ACC112 (cell line): ENCODE measurements at regions not wholly inside any gene's neighbourhood (a gene's known extent, or its start where the extent isn't known, plus 50 kb on each side); places are given as distances from the start of the nearest gene placed in this dataset.

Experiments
- H2AFZ ChIP-seq: fragments of 200-600 bp; sonication (generic); one replicate; pipeline ENCODE4 v1.6.0; 2017; ENCODE audit warnings: antibody characterized with exemption, low read length; ENCODE audit not compliant: unreplicated experiment
- H3K27ac ChIP-seq: fragments of 200-600 bp; sonication (generic); 2 replicates; pipeline ENCODE4 v1.5.1; 2014; ENCODE audit warnings: low read depth, mild to moderate bottlenecking, antibody characterized with exemption, low read length, moderate library complexity
- H3K27me3 ChIP-seq: fragments of 200-600 bp; sonication (generic); 2 replicates; pipeline ENCODE4 v1.6.1; 2014; ENCODE audit warnings: mild to moderate bottlenecking, antibody characterized with exemption, low read length, moderate library complexity, mixed read lengths; ENCODE audit not compliant: insufficient read depth
- H3K36me3 ChIP-seq: fragments of 200-600 bp; sonication (generic); 2 replicates; pipeline ENCODE4 v1.6.1; 2016; ENCODE audit warnings: mild to moderate bottlenecking, antibody characterized with exemption, low read length, moderate library complexity, mixed read lengths; ENCODE audit not compliant: insufficient read depth
- H3K4me1 ChIP-seq: fragments of 200-600 bp; sonication (generic); one replicate; pipeline ENCODE4 v1.6.1; 2016; ENCODE audit warnings: low read length, mixed read lengths; ENCODE audit not compliant: insufficient read depth, unreplicated experiment, control insufficient read depth
- H3K4me3 ChIP-seq: fragments of 200-600 bp; sonication (generic); 2 replicates; pipeline ENCODE4 v1.5.1; 2014; ENCODE audit warnings: mild to moderate bottlenecking, low read depth, low read length
- H3K79me2 ChIP-seq: fragments of 200-600 bp; sonication (generic); one replicate; pipeline ENCODE4 v1.6.0; 2016; ENCODE audit warnings: low read length; ENCODE audit not compliant: control insufficient read depth, unreplicated experiment, insufficient read depth

DNA sequence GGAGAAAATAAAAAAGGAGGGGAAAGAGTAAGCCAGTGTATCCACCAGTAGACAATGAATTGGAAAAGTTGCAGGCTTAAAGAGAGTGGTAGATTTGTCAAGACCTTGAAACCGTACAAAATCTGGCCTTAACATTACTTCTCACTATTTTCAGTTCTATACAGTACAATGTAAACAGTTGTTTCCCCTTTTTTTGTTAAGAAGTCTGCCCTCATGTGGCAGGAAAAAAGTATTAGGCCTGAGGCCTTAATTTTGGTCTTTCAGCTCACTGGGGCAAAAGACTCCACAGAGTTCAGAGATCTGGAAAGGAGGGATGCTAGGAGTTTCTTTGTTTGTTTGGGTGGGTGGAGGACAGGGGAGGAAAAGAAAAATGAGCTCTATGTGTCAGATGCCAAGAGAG, 92.8 kb upstream of the CCDC160 start:
- Histone ChIP-seq H3K79me2 (no peaks in the 10 kb centered on the region), H3K27me3 (peaks cover 6% of the 10 kb centered on the region; the same call in 1 of the 2 replicates), H3K27ac (no peak overlapping the region), H3K4me1 (no peaks in the 10 kb centered on the region), H3K4me3 (no peak overlapping the region), H3K36me3 (no peaks in the 10 kb centered on the region), H2AFZ (no peak overlapping the region)

GRCh38 chrX:134146493-134146892, 90.5 kb upstream of the CCDC160 start:
- H3K79me2 ChIP-seq = no peaks in the 10 kb centered on the region
- no peak overlapping the region for H3K4me3 ChIP-seq
- H3K36me3 ChIP-seq = no peaks in the 10 kb centered on the region
- no peaks in the 10 kb centered on the region for H3K27me3 ChIP-seq
- no peaks in the 10 kb centered on the region for H3K4me1 ChIP-seq
- no peak overlapping the region for H3K27ac ChIP-seq
- no peak overlapping the region for H2AFZ ChIP-seq

- Histone ChIP-seq H3K27me3 (no peaks in the 10 kb centered on the region), H2AFZ (peak overlapping the region; percentile 33), H3K27ac (no peak overlapping the region), H3K4me3 (peak overlapping the region; percentile 74), H3K36me3 (no peaks in the 10 kb centered on the region), H3K4me1 (no peaks in the 10 kb centered on the region), H3K79me2 (no peaks in the 10 kb centered on the region)
Measured at GRCh38 chrX:134148172-134148692, 88.8 kb upstream of the CCDC160 start.

GRCh38 chrX:134158821-134159512, 78.0 kb upstream of the CCDC160 start:
- H3K4me1 ChIP-seq = no peaks in the 10 kb centered on the region
- no peaks in the 10 kb centered on the region for H3K27me3 ChIP-seq
- H3K79me2 ChIP-seq = no peaks in the 10 kb centered on the region
- H2AFZ ChIP-seq = no peak overlapping the region
- H3K4me3 ChIP-seq = no peak overlapping the region
- H3K36me3 ChIP-seq = no peaks in the 10 kb centered on the region
- H3K27ac ChIP-seq = no peak overlapping the region

- H3K27me3 ChIP-seq = no peaks in the 10 kb centered on the region
- no peak overlapping the region for H3K4me3 ChIP-seq
- no peaks in the 10 kb centered on the region for H3K79me2 ChIP-seq
- no peaks in the 10 kb centered on the region for H3K36me3 ChIP-seq
- no peak overlapping the region for H2AFZ ChIP-seq
- H3K4me1 ChIP-seq = no peaks in the 10 kb centered on the region
- no peak overlapping the region for H3K27ac ChIP-seq
Measured at GRCh38 chrX:134161162-134161561, 75.8 kb upstream of the CCDC160 start.

DNA sequence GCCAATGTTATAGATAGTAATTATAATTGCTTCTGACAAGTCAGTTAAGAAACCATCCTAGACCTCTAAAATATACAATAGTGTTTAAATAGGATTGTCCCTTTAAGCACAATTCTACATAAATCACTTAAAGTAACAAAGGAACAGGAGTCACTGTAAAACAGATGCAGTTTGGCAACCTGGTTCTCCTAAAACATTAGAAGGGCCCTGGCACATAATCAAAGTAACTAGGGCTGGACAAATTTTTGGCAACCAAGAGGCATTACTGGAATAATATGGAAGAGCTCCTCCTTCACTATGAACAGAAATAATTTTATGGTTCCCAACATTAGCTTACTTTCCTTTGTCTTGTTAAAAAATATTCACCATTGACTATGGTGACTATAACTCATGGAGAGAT, 75.0 kb upstream of the CCDC160 start:
- no peak overlapping the region for H3K27ac ChIP-seq
- no peaks in the 10 kb centered on the region for H3K36me3 ChIP-seq
- H3K79me2 ChIP-seq = no peaks in the 10 kb centered on the region
- no peak overlapping the region for H2AFZ ChIP-seq
- no peak overlapping the region for H3K4me3 ChIP-seq
- H3K27me3 ChIP-seq = no peaks in the 10 kb centered on the region
- no peaks in the 10 kb centered on the region for H3K4me1 ChIP-seq

GRCh38 chrX:134163836-134164235, 73.1 kb upstream of the CCDC160 start:
- no peak overlapping the region for H2AFZ ChIP-seq
- no peaks in the 10 kb centered on the region for H3K4me1 ChIP-seq
- H3K27ac ChIP-seq = no peak overlapping the region
- no peaks in the 10 kb centered on the region for H3K27me3 ChIP-seq
- H3K79me2 ChIP-seq = no peaks in the 10 kb centered on the region
- H3K4me3 ChIP-seq = no peak overlapping the region
- no peaks in the 10 kb centered on the region for H3K36me3 ChIP-seq

- Histone ChIP-seq H3K36me3 (no peaks in the 10 kb centered on the region), H3K79me2 (no peaks in the 10 kb centered on the region)
Measured at GRCh38 chrX:134167591-134168203, 69.3 kb upstream of the CCDC160 start.

GRCh38 chrX:134171661-134172587, 65.1 kb upstream of the CCDC160 start:
- H3K4me1 ChIP-seq = no peaks in the 10 kb centered on the region
- H3K36me3 ChIP-seq = no peaks in the 10 kb centered on the region
- peak overlapping the region; percentile 71 for H3K4me3 ChIP-seq
- H3K27ac ChIP-seq = no peak overlapping the region
- peak overlapping the region; percentile 32 for H2AFZ ChIP-seq
- peaks cover 33% of the 10 kb centered on the region for H3K27me3 ChIP-seq
- H3K79me2 ChIP-seq = no peaks in the 10 kb centered on the region

More at GRCh38 chrX:134167591-134168203, 69.3 kb upstream of the CCDC160 start:
- H3K4me1 ChIP-seq = no peaks in the 10 kb centered on the region
- no peaks in the 10 kb centered on the region for H3K27me3 ChIP-seq
- H3K4me3 ChIP-seq = no peak overlapping the region
- no peak overlapping the region for H3K27ac ChIP-seq
- no peak overlapping the region for H2AFZ ChIP-seq

DNA sequence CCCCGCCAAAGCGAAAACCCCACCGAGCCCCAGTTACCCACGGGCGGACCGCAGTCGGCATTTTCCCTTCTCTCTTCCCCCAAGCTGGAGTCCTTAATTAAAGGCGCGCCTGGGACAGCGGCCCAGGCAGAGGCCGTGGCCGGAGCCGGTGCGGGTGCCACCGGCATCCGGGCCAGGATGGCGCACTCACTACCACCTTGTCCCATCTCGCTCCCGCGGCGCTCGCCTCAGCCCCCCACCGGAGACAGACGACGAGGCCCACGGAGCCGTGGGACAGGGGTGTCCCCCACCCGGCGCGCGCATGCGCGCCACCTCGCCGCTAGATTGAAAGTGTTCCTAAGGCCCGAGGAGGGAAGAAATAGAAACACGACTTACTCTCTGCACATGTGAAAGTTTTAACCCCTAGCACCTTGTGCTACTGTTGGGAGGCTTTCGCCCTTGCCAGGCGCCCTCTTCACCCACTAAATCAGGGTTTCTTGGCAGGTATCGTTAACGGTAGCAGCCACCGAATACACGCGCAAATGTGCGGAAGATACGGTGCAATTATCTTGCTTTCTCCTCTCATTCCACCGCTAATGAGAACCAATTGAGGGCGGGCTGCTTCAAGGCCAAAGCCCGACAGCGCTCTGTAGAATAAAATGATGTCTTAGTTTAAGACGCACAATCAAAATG, 64.3 kb upstream of the CCDC160 start:
- no peaks in the 10 kb centered on the region for H3K36me3 ChIP-seq
- H3K79me2 ChIP-seq = no peaks in the 10 kb centered on the region
- peak overlapping the region; percentile 71 for H3K4me3 ChIP-seq
- H2AFZ ChIP-seq = peak overlapping the region; percentile 65
- H3K4me1 ChIP-seq = no peaks in the 10 kb centered on the region
- peaks cover 40% of the 10 kb centered on the region for H3K27me3 ChIP-seq
- no peak overlapping the region for H3K27ac ChIP-seq
